CD4-positive, alpha-beta T cell treated with Interleukin-12 subunit alpha and Interleukin-12 subunit beta, for 1 hour (primary cell): ENCODE measurements at regions not wholly inside any gene's neighbourhood (a gene's known extent, or its start where the extent isn't known, plus 50 kb on each side); places are given as distances from the start of the nearest gene placed in this dataset.
A peak's percentile ranks its signal among the peaks of the same experiment; 100 is the strongest.

Experiments used
- DNase-seq: peaks from one replicate; pipeline ENCODE4 v3.0.0-alpha.2; 2020

- no peak for DNase-seq
Observed at GRCh38 chr6:130775411-130776012, 51.7 kb upstream of the SMLR1 start.

DNA sequence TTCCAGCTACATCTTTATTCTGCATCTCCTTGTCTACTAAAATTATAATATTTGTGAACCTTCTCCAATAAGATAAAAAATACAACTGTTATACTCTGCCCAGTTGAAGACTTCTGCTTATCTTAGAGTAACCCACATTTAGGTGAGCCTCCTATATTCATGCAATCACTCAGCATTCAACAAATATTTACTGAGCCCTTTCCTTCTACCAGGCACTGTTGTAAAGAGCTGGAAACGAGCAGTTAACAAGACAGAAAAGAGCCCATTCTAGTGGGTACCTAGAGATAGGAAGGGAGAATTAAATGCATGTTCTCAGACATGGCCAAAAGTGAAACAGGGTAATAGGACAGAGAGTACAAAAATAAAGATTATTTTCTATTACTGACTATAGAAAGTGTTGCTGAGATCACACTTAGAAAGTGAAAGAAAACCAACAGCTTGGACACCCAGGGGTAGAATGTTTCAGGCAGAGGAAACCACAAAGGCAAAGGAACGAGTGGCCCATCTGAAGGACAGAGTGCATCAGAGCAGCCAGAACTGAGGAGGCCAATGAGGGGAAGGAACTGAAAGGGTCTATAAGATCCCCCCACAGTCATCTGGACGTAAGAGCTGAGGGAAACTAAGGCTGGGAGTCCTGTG, 50.8 kb upstream of the SMLR1 start:
- peak; percentile 5 for DNase-seq
